IMR-90 (cell line): ENCODE measurements at regions not wholly inside any gene's neighbourhood (a gene's known extent, or its start where the extent isn't known, plus 50 kb on each side); places are given as distances from the start of the nearest gene placed in this dataset.

ENCODE experiments used
- BHLHE40 ChIP-seq: fragments of 150-350 bp; IDR thresholded peaks from 2 replicates; pipeline ENCODE4 v1.6.1; 2016; ENCODE audit warnings: mild to moderate bottlenecking, low read depth, low read length
- CEBPB ChIP-seq: IDR thresholded peaks from 2 replicates; pipeline ENCODE4 v1.6.1; 2012; ENCODE audit warnings: low read depth, low read length, improper control_type of control experiment
- CTCF ChIP-seq: conservative IDR thresholded peaks from 2 replicates; pipeline ENCODE4 v1.5.1; 2012; ENCODE audit warnings: mild to moderate bottlenecking, low read depth, low read length, improper control_type of control experiment
- FOS ChIP-seq: fragments of 150-350 bp; IDR thresholded peaks from 2 replicates; pipeline ENCODE4 v1.6.1; 2016; ENCODE audit warnings: low read depth, low read length
- MAFK ChIP-seq: IDR thresholded peaks from 2 replicates; pipeline ENCODE4 v1.6.1; 2012; ENCODE audit warnings: low read depth, low read length, improper control_type of control experiment
- MXI1 ChIP-seq: IDR thresholded peaks from 2 replicates; pipeline ENCODE4 v1.6.1; 2012; ENCODE audit warnings: low read depth, mild to moderate bottlenecking, low read length, moderate library complexity, borderline replicate concordance
- NFE2L2 ChIP-seq: fragments of 150-350 bp; IDR thresholded peaks from 2 replicates; pipeline ENCODE4 v1.6.1; 2016; ENCODE audit warnings: low read depth, mild to moderate bottlenecking, low read length
- POLR2A ChIP-seq: IDR thresholded peaks from 2 replicates; pipeline ENCODE4 v1.6.1; 2012; ENCODE audit warnings: mild to moderate bottlenecking, low read depth, low read length
- RAD21 ChIP-seq: IDR thresholded peaks from 2 replicates; pipeline ENCODE4 v1.6.1; 2012; ENCODE audit warnings: low read length, improper control_type of control experiment
- RCOR1 ChIP-seq: IDR thresholded peaks from 2 replicates; pipeline ENCODE4 v1.6.1; 2012; ENCODE audit warnings: mild to moderate bottlenecking, low read length, improper control_type of control experiment; ENCODE audit not compliant: insufficient replicate concordance
- RFX5 ChIP-seq: IDR thresholded peaks from 2 replicates; pipeline ENCODE4 v1.8.0; 2012; ENCODE audit warnings: low read depth, mild to moderate bottlenecking, low read length, moderate library complexity
- SMC3 ChIP-seq: fragments of 150-350 bp; IDR thresholded peaks from 2 replicates; pipeline ENCODE4 v1.6.1; 2016; ENCODE audit warnings: low read depth, mild to moderate bottlenecking, antibody characterized with exemption, low read length, moderate library complexity
- TF ChIP-seq, protein P1 (sequence below): fragments of 150-350 bp; IDR thresholded peaks from 2 replicates; pipeline ENCODE4 v1.6.1; 2017; ENCODE audit warnings: mild to moderate bottlenecking, antibody characterized with exemption, low read length, low read depth

DNA sequence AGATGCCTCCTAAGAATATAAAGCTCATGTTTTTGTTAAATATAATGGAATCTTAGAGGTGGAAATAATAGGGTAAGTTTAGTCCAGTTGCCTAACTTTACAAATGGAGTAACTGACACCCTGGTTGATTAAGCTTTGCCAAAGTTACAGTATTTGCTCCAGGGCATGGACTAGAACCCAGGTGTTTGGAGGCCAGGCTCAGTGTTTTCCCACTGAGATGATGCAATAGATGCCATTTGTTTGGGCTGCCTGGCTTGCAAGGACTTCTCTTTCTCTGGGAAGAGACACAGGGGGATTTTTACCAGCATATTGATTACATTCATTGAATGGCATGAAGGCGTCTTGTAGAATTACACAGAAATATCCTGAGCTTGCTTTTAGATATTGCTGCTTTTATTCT, 397.8 kb downstream of the SLC4A3 start:
- TF ChIP-seq CTCF: no peak
- peak; percentile 66 for TF ChIP-seq CEBPB
- no peak for TF ChIP-seq RAD21
- no peak for TF ChIP-seq RCOR1
- TF ChIP-seq POLR2A: no peak
- no peak for TF ChIP-seq RFX5
- TF ChIP-seq, protein P1, sequence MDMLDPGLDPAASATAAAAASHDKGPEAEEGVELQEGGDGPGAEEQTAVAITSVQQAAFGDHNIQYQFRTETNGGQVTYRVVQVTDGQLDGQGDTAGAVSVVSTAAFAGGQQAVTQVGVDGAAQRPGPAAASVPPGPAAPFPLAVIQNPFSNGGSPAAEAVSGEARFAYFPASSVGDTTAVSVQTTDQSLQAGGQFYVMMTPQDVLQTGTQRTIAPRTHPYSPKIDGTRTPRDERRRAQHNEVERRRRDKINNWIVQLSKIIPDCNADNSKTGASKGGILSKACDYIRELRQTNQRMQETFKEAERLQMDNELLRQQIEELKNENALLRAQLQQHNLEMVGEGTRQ: no peak
- TF ChIP-seq NFE2L2: no peak
- no peak for TF ChIP-seq FOS
- TF ChIP-seq SMC3: no peak
- no peak for TF ChIP-seq MXI1
- TF ChIP-seq MAFK: no peak
- TF ChIP-seq BHLHE40: no peak
